HG03280 (cell line): ENCODE measurements at regions not wholly inside any gene's neighbourhood (a gene's known extent, or its start where the extent isn't known, plus 50 kb on each side); places are given as distances from the start of the nearest gene placed in this dataset.

ENCODE experiments used
- ATAC-seq: cut with Tn5 transposase; IDR thresholded peaks from one replicate; pipeline ENCODE4 v1.9.1; 2021; ENCODE audit warnings: mild to moderate bottlenecking, moderate library complexity; ENCODE audit not compliant: unreplicated experiment

DNA sequence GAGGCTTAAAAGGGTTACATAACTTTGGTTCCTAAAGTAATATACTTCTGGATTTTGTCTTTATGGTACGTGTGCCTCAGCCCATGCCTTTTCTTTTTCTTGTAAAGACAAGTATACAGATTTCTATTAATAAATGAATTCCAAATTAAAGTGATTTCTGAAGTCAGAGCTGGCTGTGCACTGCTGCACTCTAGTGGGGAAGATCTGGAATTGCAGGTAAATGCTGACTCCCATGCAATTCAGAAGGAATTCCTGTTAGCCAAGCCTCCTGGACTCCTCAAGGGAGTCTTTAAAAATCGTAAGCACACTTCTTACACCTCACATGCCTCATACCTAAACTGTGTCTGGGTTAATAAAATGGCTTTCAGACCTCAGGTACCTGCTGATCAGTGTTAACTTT, 118.4 kb upstream of the SLC7A1 start:
- no peak for ATAC-seq

- ATAC-seq: no peak
Measured at GRCh38 chr13:29711776-29712175, 116.3 kb upstream of the SLC7A1 start.

DNA sequence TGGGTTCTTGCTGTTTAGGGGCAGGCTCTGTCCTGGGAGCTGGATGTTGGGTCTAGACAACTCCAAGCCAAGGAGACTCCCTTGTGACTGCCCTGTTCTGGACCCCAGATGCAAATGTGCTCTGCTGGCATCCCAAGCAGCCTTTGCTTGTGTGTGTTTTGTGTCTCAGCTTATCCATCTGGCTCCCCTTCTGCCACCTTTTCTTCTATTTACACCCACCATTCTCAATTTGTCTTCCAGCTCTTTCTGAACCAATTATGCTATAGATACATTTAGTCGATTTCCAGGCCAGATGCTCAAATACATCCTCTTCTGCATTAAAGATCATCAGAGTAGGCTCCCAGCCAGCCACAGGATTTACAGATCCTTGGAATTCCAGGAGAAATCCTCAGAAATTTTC, 115.0 kb upstream of the SLC7A1 start:
- ATAC-seq: no peak

GRCh38 chr13:29709407-29710069, 114.0 kb upstream of the SLC7A1 start:
- ATAC-seq: no peak

- ATAC-seq: peak; percentile 71
Measured at GRCh38 chr13:29707876-29708543, 112.5 kb upstream of the SLC7A1 start.

DNA sequence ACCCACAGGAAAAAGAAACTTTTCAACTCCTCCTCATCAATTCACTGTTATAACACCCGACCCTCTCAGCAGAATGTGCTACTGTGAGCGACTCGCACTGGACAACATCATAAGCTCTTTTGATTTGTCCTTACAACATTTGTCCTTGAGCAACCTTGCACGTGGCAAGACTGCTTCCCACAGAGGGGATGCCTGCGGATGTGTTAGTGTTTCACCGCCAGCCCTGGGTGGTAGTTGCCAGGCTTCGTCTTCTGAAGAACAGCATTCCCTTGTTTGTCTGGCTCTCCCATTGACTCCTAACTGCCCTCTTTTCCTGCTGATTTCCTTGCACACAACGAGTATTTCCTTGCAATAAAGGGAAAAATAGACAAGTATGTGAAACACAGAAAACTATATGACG, 111.4 kb upstream of the SLC7A1 start:
- ATAC-seq: no peak

GRCh38 chr13:29704648-29705047, 109.2 kb upstream of the SLC7A1 start:
- no peak for ATAC-seq

DNA sequence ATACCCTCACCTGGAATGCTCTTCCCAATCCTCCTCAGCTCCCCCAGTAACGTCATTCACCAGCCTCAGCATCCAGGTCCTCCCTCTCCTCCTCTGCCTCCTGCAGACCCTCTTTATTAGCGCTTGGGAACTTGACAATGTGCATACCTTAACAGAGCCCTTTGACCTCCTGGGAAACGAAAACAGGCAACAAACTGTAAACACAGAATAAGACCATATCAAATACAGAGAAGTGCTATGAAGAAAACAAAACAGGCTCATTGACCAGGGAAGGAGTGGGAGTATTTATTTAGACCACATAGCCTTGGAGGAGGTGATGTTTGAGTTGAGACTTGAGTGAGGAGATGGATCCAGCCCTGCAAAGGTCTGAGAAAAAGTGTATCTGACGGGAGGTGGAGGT, 107.9 kb upstream of the SLC7A1 start:
- ATAC-seq: no peak

GRCh38 chr13:29702912-29703351, 107.4 kb upstream of the SLC7A1 start:
- ATAC-seq: no peak

GRCh38 chr13:29698106-29698505, 102.6 kb upstream of the SLC7A1 start:
- no peak for ATAC-seq

GRCh38 chr13:29696606-29697005, 101.1 kb upstream of the SLC7A1 start:
- no peak for ATAC-seq

DNA sequence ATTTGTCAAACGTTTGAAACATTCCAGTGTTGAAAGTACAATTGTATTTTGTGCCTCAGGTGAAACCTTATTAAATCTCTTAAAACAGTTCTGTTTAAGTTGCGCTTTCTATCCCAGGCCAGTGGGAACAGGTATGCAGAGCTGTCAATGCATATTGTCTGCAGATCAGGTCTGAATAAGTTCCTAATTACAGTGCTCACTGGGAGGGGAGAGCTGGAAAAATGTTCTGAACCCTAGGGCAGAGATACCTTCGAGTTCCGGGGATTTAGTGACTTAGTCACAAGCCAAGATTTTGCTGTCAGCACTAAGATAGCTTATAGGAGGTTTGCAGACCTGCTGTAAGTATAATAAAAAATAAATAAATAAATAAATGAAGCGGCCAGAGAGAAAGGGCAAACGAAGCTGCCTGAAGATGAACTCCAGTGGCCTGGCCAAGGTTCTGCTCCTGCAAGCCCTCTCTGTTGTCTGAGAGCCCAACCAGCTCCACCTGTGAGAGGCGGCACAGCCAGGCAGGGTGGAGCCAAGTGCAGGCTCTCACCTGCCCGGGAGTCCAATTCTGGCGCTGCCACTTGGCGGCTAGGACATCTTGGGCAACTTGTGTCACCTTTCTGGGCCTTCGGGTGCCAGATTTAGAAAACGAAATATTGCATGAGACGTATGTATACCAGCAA, 97.9 kb upstream of the SLC7A1 start:
- ATAC-seq: no peak

DNA sequence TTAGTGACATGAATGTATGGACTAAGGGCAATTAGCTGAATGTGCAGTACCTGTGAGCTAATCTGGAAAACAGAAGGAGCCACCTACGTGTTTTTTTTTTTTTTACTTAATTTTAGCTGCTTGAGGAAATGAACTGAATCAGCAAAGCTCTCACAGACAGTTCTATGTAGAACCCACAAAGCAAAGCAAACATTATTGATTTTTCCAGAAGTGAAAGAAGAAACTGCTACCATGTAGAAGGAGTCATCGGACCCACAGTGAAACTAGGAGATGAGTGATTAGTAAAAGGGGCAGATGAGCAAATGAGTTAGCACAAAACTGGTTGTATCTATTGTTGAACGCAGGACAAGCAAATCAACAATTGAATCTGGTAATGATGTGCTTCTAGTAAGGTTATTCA, 94.1 kb upstream of the SLC7A1 start:
- no peak for ATAC-seq

- no peak for ATAC-seq
Measured at GRCh38 chr13:29688193-29688592, 92.7 kb upstream of the SLC7A1 start.

DNA sequence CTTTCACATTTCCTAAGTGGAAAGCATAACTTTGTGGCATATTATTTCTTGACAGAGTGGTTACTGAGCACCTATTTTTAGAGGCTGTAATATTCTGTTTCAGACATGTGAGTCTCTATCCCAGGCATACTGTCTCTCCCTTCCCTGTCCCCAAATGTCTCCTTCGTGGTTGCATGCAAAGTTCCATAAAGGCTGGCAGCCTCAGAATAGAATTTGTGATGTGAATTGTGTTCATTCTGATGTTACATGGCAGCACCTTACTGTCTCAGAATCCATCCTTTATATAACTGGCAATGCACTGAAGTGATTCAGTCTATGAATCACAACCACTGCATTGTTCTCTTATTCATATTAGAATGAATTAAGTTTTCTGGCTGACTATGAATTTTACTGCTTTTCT, 89.0 kb upstream of the SLC7A1 start:
- no peak for ATAC-seq

DNA sequence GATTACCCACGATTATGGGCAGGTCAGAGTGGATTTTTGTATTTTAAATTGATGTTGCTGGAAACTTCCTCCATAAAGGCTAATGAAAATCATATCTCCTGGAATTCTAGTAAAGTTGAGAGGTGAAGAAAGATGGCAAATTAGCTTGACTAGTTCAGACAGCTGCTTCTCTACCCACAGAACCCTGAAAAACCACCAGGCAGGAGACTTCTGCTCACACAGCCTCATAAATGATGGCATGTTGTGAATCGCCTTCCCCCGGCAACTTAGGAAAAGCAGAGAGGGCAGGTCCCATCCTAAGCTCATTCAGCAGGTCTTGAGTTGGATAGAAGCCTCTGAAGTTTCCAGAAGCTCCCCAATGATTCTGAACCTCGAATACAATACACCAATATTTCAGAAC, 87.6 kb upstream of the SLC7A1 start:
- no peak for ATAC-seq

DNA sequence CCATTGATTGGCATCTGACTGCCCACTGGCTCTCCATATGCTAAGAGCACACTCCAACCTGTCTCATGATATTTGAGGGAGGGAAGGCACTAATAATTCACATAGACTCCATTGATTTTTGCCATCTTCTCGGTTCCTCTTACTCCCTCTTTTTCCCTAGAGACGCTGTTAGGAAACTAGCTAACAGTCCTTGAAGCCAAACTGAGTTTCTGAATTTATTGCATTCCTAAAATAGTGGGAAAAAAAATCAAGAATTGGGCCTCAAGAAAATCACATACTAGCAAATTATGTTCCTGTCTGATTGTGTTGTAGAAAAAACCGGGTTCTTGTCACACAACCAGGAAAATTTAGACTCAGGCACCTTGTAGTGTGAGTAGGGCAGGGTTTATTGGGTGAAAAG, 86.4 kb upstream of the SLC7A1 start:
- ATAC-seq: no peak

- ATAC-seq: no peak
Measured at GRCh38 chr13:29679396-29680053, 84.0 kb upstream of the SLC7A1 start.

- no peak for ATAC-seq
Measured at GRCh38 chr13:29677627-29678026, 82.1 kb upstream of the SLC7A1 start.

GRCh38 chr13:29676941-29677452, 81.5 kb upstream of the SLC7A1 start:
- ATAC-seq: no peak

- ATAC-seq: no peak
Measured at GRCh38 chr13:29676535-29676934, 81.0 kb upstream of the SLC7A1 start.
